HepG2 (cell line): ENCODE measurements at regions not wholly inside any gene's neighbourhood (a gene's known extent, or its start where the extent isn't known, plus 50 kb on each side); places are given as distances from the start of the nearest gene placed in this dataset.

ENCODE experiments used
- ATAC-seq: fragments of 200-7000 bp; cut with Tn5 transposase; 3 replicates; pipeline ENCODE4 v1.9.1; 2020; ENCODE audit warnings: mild to moderate bottlenecking, moderate library complexity
- BruUV-seq: library from RNA; stranded (reverse); fragments of 400-500 nt; replicated peaks from 2 replicates; lab custom pipeline; 2021; lab: Mats Ljungman, UMichigan
- CTCF ChIA-PET: fragments of 300-600 bp; formaldehyde crosslinking; extraction: SDS; loops from one replicate; lab custom pipeline; 2021; ENCODE audit warnings: low total read pairs, inconsistent platforms, low intra/inter-chr PET ratio; lab: Yijun Ruan, JAX
- POLR2A ChIA-PET: fragments of 350-600 bp; sonication (Branson Sonifier 250); formaldehyde crosslinking; loops from one replicate; lab custom pipeline; 2020; ENCODE audit warnings: antibody characterized with exemption, inconsistent platforms; lab: Yijun Ruan, JAX
- DNase-seq: peaks from one replicate; pipeline ENCODE4 v3.0.0-alpha.2; 2015; ENCODE audit warnings: low spot score
- FAIRE-seq: peaks from 3 replicates; lab custom pipeline; 2011; peaks lifted over from hg19 to GRCh38; lab: Jason Lieb, UNC
- H2AFZ ChIP-seq: one replicate; pipeline ENCODE4 v1.6.1; 2011; ENCODE audit warnings: low read length, inconsistent platforms
- H3K27ac ChIP-seq: fragments of 300-600 bp; 3 replicates; pipeline ENCODE4 v1.8.0; 2011; ENCODE audit warnings: mixed run types, mild to moderate bottlenecking, mixed read lengths, low read length, inconsistent platforms; ENCODE audit not compliant: insufficient read depth; ENCODE audit errors: extremely low read length
- H3K27me3 ChIP-seq, 2 experiments: fragments of 200-600 bp in 1 of 2; 2 replicates in 1 of 2; 3 replicates in 1 of 2; pipeline versions ENCODE4 v1.6.0 to v1.8.0; 2011; ENCODE audit warnings: low read length in 2 of 2, mild to moderate bottlenecking in 2 of 2, moderate library complexity in 2 of 2, inconsistent platforms in 1 of 2; ENCODE audit not compliant: insufficient read depth in 2 of 2, control insufficient read depth in 1 of 2
- H3K36me3 ChIP-seq, 2 experiments: fragments of 200-600 bp in 1 of 2; replicated peaks in 1 of 2; 2 replicates in 1 of 2; 3 replicates in 1 of 2; pipeline versions ENCODE4 v1.5.1 to v1.8.0; 2011; ENCODE audit warnings: low read length in 2 of 2, inconsistent platforms in 1 of 2; ENCODE audit not compliant: insufficient read depth in 2 of 2, control insufficient read depth in 1 of 2
- H3K4me1 ChIP-seq: 2 replicates; pipeline ENCODE4 v1.5.1; 2012; ENCODE audit warnings: low read length, inconsistent platforms; ENCODE audit not compliant: insufficient read depth
- H3K4me2 ChIP-seq: 2 replicates; pipeline ENCODE4 v1.6.0; 2011; ENCODE audit warnings: low read depth, low read length, inconsistent platforms
- H3K4me3 ChIP-seq, 3 experiments: fragments of 200-600 bp in 1 of 3; sonication (generic), shearing (Covaris generic) in 1 of 3; replicated peaks in 1 of 3; 2 replicates each; pipeline ENCODE4 v1.5.1; 2011 to 2016; ENCODE audit warnings: low read length in 3 of 3, inconsistent platforms in 2 of 3, low read depth in 2 of 3, mild to moderate bottlenecking in 2 of 3, control low read depth in 1 of 3, mixed read lengths in 1 of 3; ENCODE audit not compliant: insufficient read depth in 1 of 3
- H3K79me2 ChIP-seq: one replicate; pipeline ENCODE4 v1.6.1; 2011; ENCODE audit warnings: low read length, inconsistent platforms; ENCODE audit not compliant: insufficient read depth
- H3K9ac ChIP-seq: 2 replicates; pipeline ENCODE4 v1.6.0; 2011; ENCODE audit warnings: mild to moderate bottlenecking, low read depth, low read length, inconsistent platforms; ENCODE audit not compliant: insufficient read depth
- H3K9me3 ChIP-seq: 2 replicates; pipeline ENCODE4 v1.5.1; 2012; ENCODE audit warnings: mild to moderate bottlenecking, low read length
- H4K20me1 ChIP-seq: 2 replicates; pipeline ENCODE4 v1.6.0; 2011; ENCODE audit warnings: inconsistent platforms, mild to moderate bottlenecking, low read length, moderate library complexity; ENCODE audit not compliant: insufficient read depth
- FOSL2 ChIP-seq: sonication (generic); formaldehyde crosslinking; IDR thresholded peaks from 2 replicates; pipeline ENCODE4 v1.4.0; 2020; ENCODE audit warnings: missing genetic modification reagents
- FOXA3 ChIP-seq: IDR thresholded peaks from 2 replicates; pipeline ENCODE4 v1.6.1; 2016; ENCODE audit warnings: missing genetic modification reagents, missing compliant biosample characterization
- FOXO4 ChIP-seq: sonication (generic); formaldehyde crosslinking; conservative IDR thresholded peaks from 2 replicates; pipeline ENCODE4 v1.8.1; 2023; ENCODE audit warnings: missing genetic modification reagents
- HNRNPUL1 ChIP-seq: fragments of 200-400 bp; formaldehyde crosslinking; IDR thresholded peaks from 2 replicates; pipeline ENCODE4 v1.6.1; 2017; ENCODE audit warnings: low read depth, mild to moderate bottlenecking, low read length, moderate library complexity
- MAFF ChIP-seq: IDR thresholded peaks from 2 replicates; pipeline ENCODE4 v1.6.1; 2011; ENCODE audit warnings: low read depth, low read length, improper control_type of control experiment
- MAFK ChIP-seq, 2 experiments: IDR thresholded peaks in 1 of 2; conservative IDR thresholded peaks in 1 of 2; 2 replicates each; pipeline ENCODE4 v1.6.1; 2011; ENCODE audit warnings: improper control_type of control experiment in 2 of 2, low read length in 2 of 2
- NCOA5 ChIP-seq: sonication (generic); formaldehyde crosslinking; IDR thresholded peaks from 2 replicates; pipeline ENCODE4 v1.4.0; 2020; ENCODE audit warnings: missing genetic modification reagents
- POLR2AphosphoS5 ChIP-seq: IDR thresholded peaks from 2 replicates; pipeline ENCODE4 v1.6.1; 2012; ENCODE audit warnings: low read depth, low read length
- RBFOX2 ChIP-seq: fragments of 200-400 bp; formaldehyde crosslinking; IDR thresholded peaks from 2 replicates; pipeline ENCODE4 v1.6.1; 2017; ENCODE audit warnings: low read depth, mild to moderate bottlenecking, low read length
- SALL2 ChIP-seq: sonication (generic); formaldehyde crosslinking; IDR thresholded peaks from 2 replicates; pipeline ENCODE4 v1.8.1; 2023; ENCODE audit warnings: mild to moderate bottlenecking, missing genetic modification reagents, inconsistent platforms
- TFDP2 ChIP-seq: sonication (generic); formaldehyde crosslinking; IDR thresholded peaks from 2 replicates; pipeline ENCODE4 v1.4.0; 2020; ENCODE audit warnings: missing genetic modification reagents
- XRCC5 ChIP-seq: fragments of 200-400 bp; formaldehyde crosslinking; optimal IDR thresholded peaks from 2 replicates; pipeline ENCODE3; 2017; ENCODE audit warnings: mild to moderate bottlenecking, low read length
- ZNF20 ChIP-seq: sonication (generic); formaldehyde crosslinking; IDR thresholded peaks from 2 replicates; pipeline ENCODE4 v1.4.0; 2020; ENCODE audit warnings: mild to moderate bottlenecking, moderate library complexity, missing genetic modification reagents
- ZNF264 ChIP-seq: sonication (generic); formaldehyde crosslinking; IDR thresholded peaks from 2 replicates; pipeline ENCODE4 v1.4.0; 2020; ENCODE audit warnings: missing genetic modification reagents
- ZNF326 ChIP-seq: sonication (generic); formaldehyde crosslinking; IDR thresholded peaks from 2 replicates; pipeline ENCODE4 v1.4.0; 2020; ENCODE audit warnings: missing genetic modification reagents, borderline replicate concordance
- ZNF597 ChIP-seq: sonication (generic); formaldehyde crosslinking; IDR thresholded peaks from 2 replicates; pipeline ENCODE4 v1.5.0; 2020; ENCODE audit warnings: missing genetic modification reagents
- ZNF614 ChIP-seq: IDR thresholded peaks from 2 replicates; pipeline ENCODE4 v1.6.1; 2018; ENCODE audit warnings: missing biosample characterization, missing genetic modification reagents, inconsistent platforms, borderline replicate concordance
- WGBS: methylation state at CpG from one replicate; pipeline ENCODE4 v1.1.6; 2017; ENCODE audit warnings: low lambda C conversion rate; 5-methylcytosine and 5-hydroxymethylcytosine counted together
- in situ Hi-C: cut with HindIII; loops from 2 replicates; pipeline ENCODE4 v1.10.0; 2017; ENCODE audit warnings: low pct_unique_long_range_greater_than_20kb; ENCODE audit not compliant: extremely low pct_ligation_motif_present
- intact Hi-C: fragments of 100-400 bp; cut with micrococcal nuclease; formaldehyde crosslinking; loops from one replicate; pipeline ENCODE4 v1.10.0; 2022; ENCODE audit not compliant: unreplicated experiment
- TF ChIP-seq, protein P1 (sequence below): sonication (generic); formaldehyde crosslinking; IDR thresholded peaks from 2 replicates; pipeline ENCODE4 v1.4.0; 2020; ENCODE audit warnings: missing genetic modification reagents, low read depth, mild to moderate bottlenecking, borderline replicate concordance

GRCh38 chr21:28126521-28127174 lies 866.0 kb downstream of the LTN1 start (continued):
- TF ChIP-seq FOXO4 (CRISPR knock-in tag) (no peak), FOSL2 (no peak), ZNF614 (CRISPR knock-in tag) (no peak), SALL2 (CRISPR knock-in tag) (no peak), MAFF (peak; percentile 74), TFDP2 (CRISPR knock-in tag) (no peak), RBFOX2 (no peak), ZNF326 (CRISPR knock-in tag) (no peak), XRCC5 (no peak), MAFK (conservative IDR thresholded peaks at IDR 0.05 in 1 of 2, IDR thresholded peaks at IDR 0.05 in 1 of 2; ENCODE audit: low read length in 2 of 2) (peak; percentile 48 to 89)

DNA sequence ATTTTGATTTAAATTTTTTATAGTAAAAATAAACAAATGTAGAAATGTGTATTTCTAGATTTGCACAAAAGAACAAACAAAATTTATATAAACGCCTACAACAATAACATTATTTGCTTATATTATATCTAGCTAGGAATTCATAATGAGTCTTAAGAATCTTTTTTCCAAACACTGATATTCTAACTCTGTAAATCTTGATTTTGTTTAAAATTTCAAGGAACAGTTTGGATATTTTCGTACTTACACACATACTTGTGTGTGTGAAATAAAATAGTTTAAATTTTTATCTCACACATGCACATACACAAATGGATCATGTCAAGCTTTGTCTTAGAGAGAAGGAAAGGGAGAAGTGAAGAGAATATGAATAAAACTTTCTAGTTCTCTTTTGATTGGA lies 868.1 kb downstream of the LTN1 start:
- Histone ChIP-seq H4K20me1 (no peaks in the 10 kb centered on the region), H3K36me3 (no peaks in the 10 kb centered on the region), H3K27me3 (no peaks in the 10 kb centered on the region), H3K4me2 (no peak overlapping the region), H3K27ac (no peak overlapping the region), H3K9ac (no peak overlapping the region), H2AFZ (no peak overlapping the region), H3K4me1 (no peaks in the 10 kb centered on the region), H3K9me3 (peaks cover 72% of the 10 kb centered on the region), H3K79me2 (no peaks in the 10 kb centered on the region), H3K4me3 (no peak overlapping the region)
- in situ Hi-C loops: no loop called here
- WGBS: 2% methylated on average over 2 of the region's 2 CpGs
- intact Hi-C loops: no loop called here
- FAIRE-seq: no peak
- CTCF ChIA-PET: no interaction called here
- POLR2A ChIA-PET: no interaction called here
- no TSS peak for BruUV-seq
- no peak for ATAC-seq
- no peak for DNase-seq
- TF ChIP-seq HNRNPUL1 (no peak), FOXA3 (CRISPR knock-in tag) (no peak), ZNF597 (CRISPR knock-in tag) (no peak), ZNF264 (CRISPR knock-in tag) (no peak), ZNF20 (CRISPR knock-in tag) (no peak), POLR2AphosphoS5 (no peak), NCOA5 (no peak)
- TF ChIP-seq, protein P1, sequence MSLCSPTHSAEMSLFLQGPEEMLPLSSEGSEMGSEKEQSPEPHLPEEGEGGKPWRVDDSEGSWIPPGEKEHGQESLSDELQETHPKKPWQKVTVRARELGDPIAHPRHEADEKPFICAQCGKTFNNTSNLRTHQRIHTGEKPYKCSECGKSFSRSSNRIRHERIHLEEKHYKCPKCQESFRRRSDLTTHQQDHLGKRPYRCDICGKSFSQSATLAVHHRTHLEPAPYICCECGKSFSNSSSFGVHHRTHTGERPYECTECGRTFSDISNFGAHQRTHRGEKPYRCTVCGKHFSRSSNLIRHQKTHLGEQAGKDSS (CRISPR knock-in tag): no peak
